CD14-positive monocyte (primary cell): ENCODE measurements at regions not wholly inside any gene's neighbourhood (a gene's known extent, or its start where the extent isn't known, plus 50 kb on each side); places are given as distances from the start of the nearest gene placed in this dataset.

Experiments used
- DNase-seq, 3 donors: peaks; one replicate each; pipeline ENCODE4 v3.0.0-alpha.2; 2011 to 2022
- H2AFZ ChIP-seq: 2 replicates; pipeline ENCODE4 v1.6.0; 2012; ENCODE audit warnings: mild to moderate bottlenecking, low read depth, low read length, inconsistent platforms; ENCODE audit not compliant: insufficient read depth, poor library complexity, severe bottlenecking
- H3K27ac ChIP-seq, 2 donors: 1 replicate in 1 of 2; 2 replicates in 1 of 2; pipeline ENCODE4 v1.5.1; 2012 to 2013; ENCODE audit warnings: low read length in 2 of 2, control low read depth in 1 of 2, inconsistent platforms in 1 of 2, low read depth in 1 of 2, mild to moderate bottlenecking in 1 of 2
- H3K27me3 ChIP-seq, 2 donors: one replicate each; pipeline versions ENCODE4 v1.6.0 to v1.6.1; 2011 to 2013; ENCODE audit warnings: low read length in 2 of 2; ENCODE audit not compliant: control insufficient read depth in 2 of 2, insufficient read depth in 2 of 2
- H3K36me3 ChIP-seq, 2 donors: replicated peaks in 1 of 2; 1 replicate in 1 of 2; 2 replicates in 1 of 2; pipeline versions ENCODE4 v1.5.1 to v1.6.1; 2012 to 2013; ENCODE audit warnings: low read length in 2 of 2, control low read depth in 1 of 2, inconsistent platforms in 1 of 2, mild to moderate bottlenecking in 1 of 2; ENCODE audit not compliant: insufficient read depth in 2 of 2, control insufficient read depth in 1 of 2
- H3K4me1 ChIP-seq, 2 donors: 1 replicate in 1 of 2; 2 replicates in 1 of 2; pipeline versions ENCODE4 v1.5.1 to v1.6.1; 2012 to 2013; ENCODE audit warnings: low read length in 2 of 2, control low read depth in 1 of 2, inconsistent platforms in 1 of 2, mild to moderate bottlenecking in 1 of 2, moderate library complexity in 1 of 2; ENCODE audit not compliant: insufficient read depth in 2 of 2, control insufficient read depth in 1 of 2
- H3K4me2 ChIP-seq: replicated peaks from 2 replicates; pipeline ENCODE3; 2012; ENCODE audit warnings: low read length, moderate library complexity, mild to moderate bottlenecking; ENCODE audit not compliant: poor library complexity, severe bottlenecking; ENCODE audit errors: extremely low read depth
- H3K4me3 ChIP-seq, 3 experiments: fragments of 200-600 bp in 1 of 3; sonication (generic) in 1 of 3; replicated peaks in 1 of 3; 1 replicate in 2 of 3; 2 replicates in 1 of 3; pipeline ENCODE4 v1.5.1; 2011 to 2013; ENCODE audit warnings: low read length in 3 of 3, mild to moderate bottlenecking in 3 of 3, control low read depth in 2 of 3, low read depth in 2 of 3, inconsistent platforms in 1 of 3, moderate library complexity in 1 of 3
- H3K79me2 ChIP-seq: 2 replicates; pipeline ENCODE4 v1.6.0; 2012; ENCODE audit warnings: mild to moderate bottlenecking, control low read depth, inconsistent platforms, low read length, moderate library complexity; ENCODE audit not compliant: insufficient read depth
- H3K9ac ChIP-seq: 2 replicates; pipeline ENCODE4 v1.6.0; 2017; ENCODE audit warnings: low read length, mild to moderate bottlenecking; ENCODE audit not compliant: insufficient read depth, poor library complexity, severe bottlenecking
- H3K9me3 ChIP-seq, 2 donors: replicated peaks in 1 of 2; 1 replicate in 1 of 2; 2 replicates in 1 of 2; pipeline versions ENCODE4 v1.5.1 to v1.6.1; 2012 to 2013; ENCODE audit warnings: low read length in 2 of 2, control low read depth in 1 of 2; ENCODE audit not compliant: control insufficient read depth in 1 of 2, insufficient read depth in 1 of 2
- H4K20me1 ChIP-seq: 2 replicates; pipeline ENCODE4 v1.6.0; 2012; ENCODE audit warnings: mild to moderate bottlenecking, low read length, control low read depth, moderate library complexity; ENCODE audit not compliant: insufficient read depth
- H3K27ac Mint-ChIP-seq, 7 donors: one replicate each; pipeline ENCODE4 v1.8.0; 2020; ENCODE audit warnings: mild to moderate bottlenecking in 7 of 7, mixed read lengths in 7 of 7, moderate library complexity in 6 of 7, inconsistent platforms in 2 of 7
- H3K27me3 Mint-ChIP-seq, 3 donors: one replicate each; pipeline ENCODE4 v1.8.0; 2021 to 2022; ENCODE audit warnings: low read depth in 3 of 3, mild to moderate bottlenecking in 3 of 3, mixed read lengths in 3 of 3, moderate library complexity in 3 of 3, inconsistent platforms in 1 of 3
- H3K36me3 Mint-ChIP-seq, 2 donors: one replicate each; pipeline ENCODE4 v1.8.0; 2020; ENCODE audit warnings: mixed read lengths in 2 of 2, inconsistent platforms in 1 of 2, mild to moderate bottlenecking in 1 of 2
- H3K4me1 Mint-ChIP-seq: one replicate; pipeline ENCODE4 v1.8.0; 2020; ENCODE audit warnings: mild to moderate bottlenecking, mixed read lengths
- H3K4me3 Mint-ChIP-seq, 2 donors: one replicate each; pipeline ENCODE4 v1.8.0; 2020; ENCODE audit warnings: mild to moderate bottlenecking in 2 of 2, mixed read lengths in 2 of 2, moderate library complexity in 1 of 2
- H3K9me3 Mint-ChIP-seq, 7 donors: one replicate each; pipeline ENCODE4 v1.8.0; 2020 to 2022; ENCODE audit warnings: mixed read lengths in 7 of 7, mild to moderate bottlenecking in 6 of 7, moderate library complexity in 6 of 7, inconsistent platforms in 2 of 7
- WGBS: methylation state at CpG from one replicate; pipeline ENCODE4 v1.1.5; 2013; ENCODE audit warnings: missing lambda C conversion rate; ENCODE audit not compliant: insufficient coverage; 5-methylcytosine and 5-hydroxymethylcytosine counted together
- intact Hi-C, 2 donors: fragments of 100-400 bp; cut with micrococcal nuclease; formaldehyde crosslinking; loops; one replicate each; pipeline versions ENCODE4 v1.15.0 to v1.15.1; 2023
- TF ChIP-seq, protein P1 (sequence below): fragments of 200-600 bp; IDR thresholded peaks from one replicate; pipeline ENCODE4 v1.8.0; 2022; ENCODE audit warnings: antibody characterized with exemption, mild to moderate bottlenecking

DNA sequence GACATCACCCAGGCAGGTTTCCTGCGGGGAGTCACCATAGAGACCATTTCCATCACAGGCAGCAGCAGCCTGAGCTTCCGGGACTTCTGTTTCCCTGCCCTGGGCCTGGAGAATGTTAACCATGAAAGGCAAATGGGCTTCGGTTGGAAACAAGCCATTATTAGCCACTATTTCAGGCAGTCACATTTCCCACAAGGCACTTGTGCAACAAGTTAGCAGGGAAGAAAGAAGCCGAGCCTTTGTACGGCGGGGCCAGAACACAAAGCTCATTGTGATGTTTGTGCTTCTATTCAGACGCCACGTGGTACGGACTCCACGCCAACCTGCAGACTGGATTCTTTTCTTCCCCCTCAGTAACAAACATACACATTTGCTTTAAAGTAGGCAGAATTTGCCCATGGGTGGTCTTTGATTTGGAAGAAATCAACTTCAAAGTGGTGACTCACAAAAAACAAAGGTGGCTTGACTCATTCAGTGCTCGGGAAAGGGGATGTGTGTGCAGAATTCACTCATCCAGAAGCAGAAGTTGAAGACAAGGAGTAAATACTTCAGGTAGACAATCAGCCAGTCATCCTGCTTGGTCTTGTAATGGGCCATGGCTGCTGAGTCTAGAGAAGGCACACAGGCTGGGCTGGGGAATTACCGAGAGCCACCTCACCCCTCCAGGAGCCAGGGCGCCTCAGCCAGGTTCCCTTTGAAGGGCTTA lies 154.2 kb upstream of the PRMT8 start:
- H3K4me2 ChIP-seq = no peak overlapping the region
- H3K27me3 ChIP-seq = peaks cover 0 to 6% of the 10 kb centered on the region in 2 donors
- no peaks in the 10 kb centered on the region for H3K9me3 ChIP-seq
- no peak overlapping the region for H3K9ac ChIP-seq
- intact Hi-C loops = no loop called here
- 74% methylated on average over 5 of the region's 13 CpGs for WGBS
- Mint-ChIP-seq H3K36me3 (no peaks in the 10 kb centered on the region), H3K4me3 (peak overlapping the region in 1 of 2 donors; percentile 9), H3K27me3 (peaks cover 7 to 22% (median 12%) of the 10 kb centered on the region in 3 donors), H3K27ac (no peak overlapping the region), H3K9me3 (peaks cover 0 to 2% (median 0%) of the 10 kb centered on the region in 7 donors), H3K4me1 (no peaks in the 10 kb centered on the region)
- TF ChIP-seq, protein P1, sequence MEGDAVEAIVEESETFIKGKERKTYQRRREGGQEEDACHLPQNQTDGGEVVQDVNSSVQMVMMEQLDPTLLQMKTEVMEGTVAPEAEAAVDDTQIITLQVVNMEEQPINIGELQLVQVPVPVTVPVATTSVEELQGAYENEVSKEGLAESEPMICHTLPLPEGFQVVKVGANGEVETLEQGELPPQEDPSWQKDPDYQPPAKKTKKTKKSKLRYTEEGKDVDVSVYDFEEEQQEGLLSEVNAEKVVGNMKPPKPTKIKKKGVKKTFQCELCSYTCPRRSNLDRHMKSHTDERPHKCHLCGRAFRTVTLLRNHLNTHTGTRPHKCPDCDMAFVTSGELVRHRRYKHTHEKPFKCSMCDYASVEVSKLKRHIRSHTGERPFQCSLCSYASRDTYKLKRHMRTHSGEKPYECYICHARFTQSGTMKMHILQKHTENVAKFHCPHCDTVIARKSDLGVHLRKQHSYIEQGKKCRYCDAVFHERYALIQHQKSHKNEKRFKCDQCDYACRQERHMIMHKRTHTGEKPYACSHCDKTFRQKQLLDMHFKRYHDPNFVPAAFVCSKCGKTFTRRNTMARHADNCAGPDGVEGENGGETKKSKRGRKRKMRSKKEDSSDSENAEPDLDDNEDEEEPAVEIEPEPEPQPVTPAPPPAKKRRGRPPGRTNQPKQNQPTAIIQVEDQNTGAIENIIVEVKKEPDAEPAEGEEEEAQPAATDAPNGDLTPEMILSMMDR = no peak
- no peak overlapping the region for H3K27ac ChIP-seq
- no peak for DNase-seq
- H3K4me3 ChIP-seq = no peak overlapping the region
- H3K79me2 ChIP-seq = no peaks in the 10 kb centered on the region
- H3K4me1 ChIP-seq = no peaks in the 10 kb centered on the region
- H4K20me1 ChIP-seq = no peaks in the 10 kb centered on the region
- no peak overlapping the region for H2AFZ ChIP-seq
- no peaks in the 10 kb centered on the region for H3K36me3 ChIP-seq

DNA sequence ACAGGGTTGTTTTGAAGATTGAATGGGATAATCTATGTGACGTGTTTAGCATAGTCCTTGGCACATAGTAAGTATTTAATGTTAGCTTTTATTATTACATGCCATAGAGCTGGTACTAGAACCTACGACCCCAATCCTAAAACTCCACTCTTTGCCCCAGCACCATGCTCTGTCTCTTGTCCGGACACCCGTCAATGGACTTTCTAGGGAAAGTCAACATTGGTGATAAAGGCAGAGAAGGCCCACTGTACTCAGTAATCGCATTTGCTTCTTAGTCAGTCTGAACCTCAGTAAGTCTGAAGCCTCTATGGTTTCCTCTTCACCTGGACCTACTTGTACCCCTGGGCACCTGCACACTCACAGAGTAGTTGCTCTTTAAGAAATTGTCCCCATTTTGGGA lies 153.1 kb upstream of the PRMT8 start:
- DNase-seq = no peak
- peaks cover 0 to 14% of the 10 kb centered on the region in 2 donors for H3K27me3 ChIP-seq
- intact Hi-C loops = no loop called here
- no peaks in the 10 kb centered on the region for H3K4me1 ChIP-seq
- no peaks in the 10 kb centered on the region for H3K4me1 Mint-ChIP-seq
- H3K9ac ChIP-seq = no peak overlapping the region
- TF ChIP-seq, protein P1 = no peak
- H3K9me3 Mint-ChIP-seq = peaks cover 0 to 2% (median 0%) of the 10 kb centered on the region in 7 donors
- H2AFZ ChIP-seq = no peak overlapping the region
- no peaks in the 10 kb centered on the region for H3K36me3 ChIP-seq
- H3K27me3 Mint-ChIP-seq = peaks cover 16 to 34% (median 16%) of the 10 kb centered on the region in 3 donors
- H3K27ac ChIP-seq = no peak overlapping the region
- H3K27ac Mint-ChIP-seq = no peak overlapping the region
- no peaks in the 10 kb centered on the region for H4K20me1 ChIP-seq
- H3K4me3 Mint-ChIP-seq = no peak overlapping the region
- WGBS = 90% methylated on average over 2 of the region's 5 CpGs
- H3K79me2 ChIP-seq = no peaks in the 10 kb centered on the region
- H3K36me3 Mint-ChIP-seq = no peaks in the 10 kb centered on the region
- no peak overlapping the region for H3K4me2 ChIP-seq
- H3K9me3 ChIP-seq = no peaks in the 10 kb centered on the region
- H3K4me3 ChIP-seq = no peak overlapping the region
